AG04449 (cell line): ENCODE measurements at regions not wholly inside any gene's neighbourhood (a gene's known extent, or its start where the extent isn't known, plus 50 kb on each side); places are given as distances from the start of the nearest gene placed in this dataset.

Source experiments
- CTCF ChIA-PET: fragments of 350-600 bp; formaldehyde crosslinking; extraction: SDS; loops from one replicate; lab custom pipeline; 2021; ENCODE audit warnings: antibody characterized with exemption; lab: Yijun Ruan, JAX
- POLR2A ChIA-PET: fragments of 400-600, 350-600 bp; formaldehyde crosslinking; extraction: SDS; loops from one replicate; lab custom pipeline; 2020; ENCODE audit warnings: antibody characterized with exemption, inconsistent platforms; lab: Yijun Ruan, JAX
- DNase-seq: peaks from one replicate; pipeline ENCODE4 v3.0.0-alpha.2; 2010; ENCODE audit warnings: low read depth, low spot score
- H3K4me3 ChIP-seq: 2 replicates; pipeline ENCODE4 v1.5.1; 2011; ENCODE audit warnings: low read depth, mild to moderate bottlenecking, control low read depth, low read length
- CTCF ChIP-seq: IDR thresholded peaks from one replicate; pipeline ENCODE4 v1.5.1; 2011; ENCODE audit warnings: mild to moderate bottlenecking, moderate library complexity, low read length, control low read depth, inconsistent platforms; ENCODE audit not compliant: insufficient read depth; ENCODE audit errors: missing control alignments

- no peak overlapping the region for H3K4me3 ChIP-seq
- POLR2A ChIA-PET = no interaction called here
- no peak for TF ChIP-seq CTCF
- CTCF ChIA-PET = no interaction called here
- no peak for DNase-seq
Observed at GRCh38 chr4:144353292-144353691, 212.8 kb upstream of the GYPA start.

DNA sequence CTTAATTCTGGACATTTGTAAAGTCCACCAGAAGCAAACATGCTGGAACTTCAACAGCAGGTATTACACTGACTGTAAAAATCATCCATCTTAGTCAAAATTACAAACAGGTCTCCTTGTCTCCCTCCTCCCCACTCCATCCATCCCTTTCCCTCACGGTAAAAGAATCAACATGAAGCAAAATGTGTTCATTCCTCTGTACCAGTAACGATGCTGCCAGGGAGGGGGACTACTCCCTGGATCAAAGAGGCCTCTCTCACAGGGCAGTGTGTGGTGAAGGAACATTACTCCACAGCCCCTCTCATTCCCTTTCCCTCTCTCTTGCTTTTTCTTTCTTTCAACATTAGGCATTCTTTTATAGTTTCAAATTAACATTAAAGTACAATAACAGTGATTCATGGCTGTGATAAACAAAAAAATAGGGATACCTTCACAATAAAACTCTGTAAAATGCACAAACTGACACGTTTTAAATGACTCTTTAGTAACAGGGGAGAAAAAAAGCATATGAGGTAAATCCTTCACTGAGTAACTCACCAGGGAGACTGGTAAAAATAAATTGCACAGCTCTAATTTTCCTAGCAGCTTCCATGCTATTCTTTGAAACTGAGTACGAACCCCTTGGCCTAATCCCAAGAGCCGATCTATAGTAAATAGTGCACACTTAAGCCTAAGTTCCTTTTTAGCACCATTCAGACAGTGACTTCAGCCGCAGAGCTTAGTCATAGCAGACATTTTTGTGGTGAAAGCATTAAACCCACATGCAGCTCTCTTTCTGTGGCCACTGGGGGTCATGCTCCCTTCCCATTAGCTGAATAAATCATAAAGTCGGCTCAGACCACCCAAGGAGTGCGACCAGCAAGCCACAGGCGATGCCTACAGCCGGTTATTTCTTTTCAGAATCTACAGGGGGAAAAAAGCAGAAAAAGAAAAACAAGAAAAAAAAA lies 215.6 kb upstream of the GYPA start:
- DNase-seq = peak; percentile 93
- POLR2A ChIA-PET = interaction anchor here (0.6 kb wide), 1 partner anchor 947 kb away, joined by 3 read pairs; no protein-coding TSS in a partner anchor
- CTCF ChIA-PET = interaction anchor here (0.9 to 1.1 kb wide), 2 partner anchors 9 to 18 kb away, joined by 3 read pairs; no protein-coding TSS in a partner anchor
- H3K4me3 ChIP-seq = no peak overlapping the region
- TF ChIP-seq CTCF = peak; percentile 11

DNA sequence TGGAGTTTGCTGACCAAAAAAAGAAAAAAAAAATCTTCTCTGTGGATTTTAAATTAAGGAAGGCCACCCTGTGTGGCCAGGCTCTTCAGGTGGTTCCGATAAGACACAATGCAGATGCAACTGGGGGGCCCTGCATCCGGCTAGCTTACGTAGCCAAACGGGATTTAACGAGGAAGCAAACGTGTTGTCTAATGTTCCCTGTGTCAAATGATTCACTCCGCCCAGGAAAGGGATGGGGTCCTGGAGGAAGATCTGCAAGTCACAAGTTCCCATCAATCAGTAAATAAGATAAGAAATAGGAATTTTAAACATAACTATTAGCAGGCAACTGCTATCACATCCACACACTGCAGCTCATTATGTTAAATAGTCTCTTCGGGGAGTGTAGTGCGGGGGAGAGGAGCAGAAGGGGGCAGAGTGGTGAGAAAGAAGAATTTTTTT lies 216.4 kb upstream of the GYPA start:
- no peak for TF ChIP-seq CTCF
- ChIA-PET POLR2A (no interaction called here), CTCF (interaction anchor here (1.1 kb wide), 1 partner anchor 8 kb away, joined by 3 read pairs; no protein-coding TSS in a partner anchor)
- H3K4me3 ChIP-seq = no peak overlapping the region
- no peak for DNase-seq

DNA sequence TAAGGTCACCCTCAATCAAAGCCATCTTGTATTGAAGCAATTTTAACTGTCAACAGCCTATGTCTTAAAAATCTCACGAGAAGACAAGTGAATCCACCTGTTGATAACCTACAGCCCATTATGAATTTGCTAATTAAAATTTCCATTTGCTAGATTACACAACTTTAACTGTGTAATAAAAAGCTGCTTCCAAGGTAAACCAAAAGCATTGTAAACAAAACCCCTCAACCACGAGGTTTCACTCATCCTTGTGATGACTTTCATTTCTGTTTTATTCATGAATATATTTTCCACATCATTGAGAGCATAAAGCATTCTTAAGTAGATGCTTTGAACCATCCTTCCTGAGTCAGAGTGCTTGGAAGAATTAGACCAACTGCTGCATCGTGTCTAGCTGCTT lies 217.5 kb upstream of the GYPA start:
- no peak overlapping the region for H3K4me3 ChIP-seq
- ChIA-PET POLR2A (no interaction called here), CTCF (no interaction called here)
- TF ChIP-seq CTCF = no peak
- DNase-seq = no peak

GRCh38 chr4:144360146-144360793 lies 219.8 kb upstream of the GYPA start:
- no peak for DNase-seq
- H3K4me3 ChIP-seq = no peak overlapping the region
- ChIA-PET POLR2A (no interaction called here), CTCF (no interaction called here)
- TF ChIP-seq CTCF = no peak

DNA sequence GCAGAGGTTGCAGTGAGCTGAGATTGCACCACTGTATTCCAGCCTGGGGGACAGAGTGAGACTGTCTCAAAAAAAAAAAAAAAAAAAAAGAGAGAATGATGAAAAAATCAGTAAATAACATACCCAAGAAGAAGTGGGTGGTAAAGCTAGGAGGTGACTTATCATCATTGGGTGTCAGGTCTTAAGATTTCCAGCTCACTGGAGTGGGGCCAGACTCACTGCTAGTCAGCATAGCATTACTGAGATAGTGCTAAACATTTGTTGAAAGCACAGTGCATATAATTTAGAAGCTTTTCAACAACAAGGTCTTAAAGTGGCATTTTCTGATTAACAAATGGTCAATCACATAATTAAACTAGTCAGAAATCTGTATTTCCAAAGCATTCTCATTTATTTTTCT lies 221.8 kb upstream of the GYPA start:
- CTCF ChIA-PET = no interaction called here
- no peak for DNase-seq
- TF ChIP-seq CTCF = no peak
- POLR2A ChIA-PET = no interaction called here
- H3K4me3 ChIP-seq = no peak overlapping the region
